GM18858 (cell line): ENCODE measurements at regions not wholly inside any gene's neighbourhood (a gene's known extent, or its start where the extent isn't known, plus 50 kb on each side); places are given as distances from the start of the nearest gene placed in this dataset.

Experiments
- ATAC-seq: cut with Tn5 transposase; IDR thresholded peaks from one replicate; pipeline ENCODE4 v1.9.1; 2021; ENCODE audit not compliant: unreplicated experiment

DNA sequence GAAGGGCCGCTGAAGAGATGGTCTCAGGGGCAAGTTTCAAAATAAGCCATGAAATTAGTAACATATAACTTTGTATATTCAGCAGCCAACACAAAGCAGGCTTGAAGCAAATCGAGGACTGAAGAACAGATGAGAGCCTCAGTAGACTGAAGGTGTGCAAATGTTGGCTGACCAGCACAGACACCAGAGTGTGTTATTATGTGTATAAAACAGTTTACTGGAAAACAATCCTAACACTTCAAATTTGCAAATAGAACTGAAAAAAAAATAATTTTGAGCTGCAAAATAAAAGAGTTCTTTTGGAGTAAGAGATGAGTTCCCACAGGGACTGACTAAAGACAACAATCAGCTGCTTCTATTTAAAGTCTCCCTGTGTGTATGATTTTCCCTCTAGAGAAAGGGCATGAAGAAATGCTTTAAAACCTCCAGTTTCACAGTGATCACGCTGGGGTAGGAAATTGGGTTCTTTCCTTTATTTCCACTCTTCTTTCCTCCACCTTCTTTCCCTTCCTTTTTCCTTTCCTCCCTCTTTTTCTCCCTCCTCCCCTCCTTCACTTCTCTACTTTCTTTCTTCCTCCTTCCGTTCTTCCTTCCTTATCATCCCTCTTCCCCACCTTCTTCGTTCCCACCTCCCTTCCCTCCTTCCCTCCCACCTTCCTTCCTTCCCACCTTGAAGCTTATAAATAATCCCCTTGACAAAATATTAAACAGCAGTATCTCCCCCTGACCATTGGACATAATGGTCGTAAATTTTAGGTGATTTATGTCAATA, 383.9 kb upstream of the DCN start:
- no peak for ATAC-seq

GRCh38 chr12:91565846-91566245, 383.2 kb upstream of the DCN start:
- ATAC-seq: no peak

- no peak for ATAC-seq
Measured at GRCh38 chr12:91565246-91565645, 382.6 kb upstream of the DCN start.

- no peak for ATAC-seq
Measured at GRCh38 chr12:91563011-91563765, 380.6 kb upstream of the DCN start.

DNA sequence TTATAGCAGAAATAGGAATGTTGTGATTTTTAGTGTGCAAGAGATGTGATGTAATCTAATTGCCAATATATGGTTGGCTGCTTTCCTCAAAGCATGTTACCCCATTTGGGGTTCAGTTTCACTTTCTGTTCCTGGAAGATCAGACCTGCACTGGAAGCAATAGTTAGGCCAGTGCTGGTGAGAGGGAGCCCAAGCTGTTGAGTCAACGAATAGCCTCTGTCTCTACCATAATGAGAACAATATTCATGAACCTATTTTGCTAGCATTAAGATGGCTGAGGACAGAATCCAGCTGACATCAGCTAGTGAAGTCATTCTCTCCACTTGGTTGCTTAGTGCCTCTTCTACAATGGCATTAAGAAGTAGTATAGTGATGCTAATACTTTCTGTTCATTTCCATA, 379.9 kb upstream of the DCN start:
- ATAC-seq: no peak

- no peak for ATAC-seq
Measured at GRCh38 chr12:91561958-91562325, 379.3 kb upstream of the DCN start.

DNA sequence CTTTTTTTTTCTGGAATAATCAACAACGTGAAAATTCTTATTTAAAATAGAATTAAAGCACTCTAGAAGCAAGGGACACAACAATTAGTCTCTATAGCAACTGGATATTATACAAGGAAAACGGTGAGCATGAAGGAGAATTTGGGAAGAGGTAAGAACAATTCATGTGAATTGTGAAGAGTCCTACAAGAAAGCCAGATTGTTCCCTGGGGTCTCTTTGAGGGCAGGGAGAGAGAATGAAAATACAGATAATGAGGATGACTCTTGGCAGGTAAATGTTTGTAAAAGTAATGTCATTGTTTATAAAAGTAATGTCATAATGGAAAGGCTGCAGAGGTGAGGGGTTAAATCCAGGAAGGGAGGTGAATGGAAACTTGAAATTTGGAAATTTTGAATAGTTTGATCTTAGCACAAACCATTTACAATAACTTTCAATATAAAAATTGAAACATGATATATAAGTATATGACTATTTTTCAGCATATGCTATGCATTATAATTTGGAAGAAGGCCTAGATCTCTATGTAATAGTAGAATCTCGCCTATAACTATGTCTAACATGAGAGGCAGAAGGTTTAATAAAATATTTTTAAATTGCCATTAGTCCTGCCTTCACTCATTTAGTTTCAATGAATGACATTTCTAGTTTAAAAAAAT, 378.8 kb upstream of the DCN start:
- no peak for ATAC-seq

GRCh38 chr12:91556909-91557308, 374.3 kb upstream of the DCN start:
- no peak for ATAC-seq

GRCh38 chr12:91555436-91556415, 373.1 kb upstream of the DCN start:
- ATAC-seq: no peak

GRCh38 chr12:91551927-91552326, 369.3 kb upstream of the DCN start:
- no peak for ATAC-seq

DNA sequence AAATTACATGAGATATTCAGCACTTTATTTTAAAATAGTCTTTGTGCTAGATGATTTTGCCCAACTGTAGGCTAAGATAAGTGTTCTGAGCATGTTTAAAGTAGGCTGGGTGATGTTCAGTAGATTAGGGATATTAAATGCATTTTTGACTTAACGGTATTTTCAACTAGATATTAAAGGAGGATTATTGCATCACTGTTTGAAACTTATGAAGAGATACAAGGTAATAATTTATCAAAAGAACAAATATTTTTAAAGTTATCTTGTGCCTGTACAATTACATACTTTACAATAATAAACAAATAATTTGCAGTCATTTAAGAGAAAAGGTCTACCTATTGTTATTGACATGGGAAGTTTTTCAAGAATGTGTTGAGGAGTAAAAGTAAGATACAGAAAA, 368.6 kb upstream of the DCN start:
- ATAC-seq: no peak

DNA sequence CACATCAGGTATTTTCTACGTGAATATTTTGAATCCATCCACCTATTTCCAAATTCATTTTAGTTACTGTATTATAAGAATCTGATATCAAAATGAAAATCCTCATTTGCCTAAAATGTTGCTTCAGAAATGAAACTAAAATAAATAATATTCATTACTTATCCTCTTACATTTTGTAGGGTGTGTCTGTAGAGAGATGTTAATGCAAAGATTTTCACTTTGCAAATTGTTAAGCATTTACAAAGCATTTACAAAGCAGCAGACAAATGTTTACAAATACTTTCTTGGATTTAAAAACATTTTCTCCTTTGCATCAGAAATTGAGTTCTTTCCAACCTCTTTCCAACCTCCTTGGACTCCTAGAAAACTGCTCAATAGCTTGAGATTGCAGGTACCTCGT, 360.0 kb upstream of the DCN start:
- ATAC-seq: no peak

DNA sequence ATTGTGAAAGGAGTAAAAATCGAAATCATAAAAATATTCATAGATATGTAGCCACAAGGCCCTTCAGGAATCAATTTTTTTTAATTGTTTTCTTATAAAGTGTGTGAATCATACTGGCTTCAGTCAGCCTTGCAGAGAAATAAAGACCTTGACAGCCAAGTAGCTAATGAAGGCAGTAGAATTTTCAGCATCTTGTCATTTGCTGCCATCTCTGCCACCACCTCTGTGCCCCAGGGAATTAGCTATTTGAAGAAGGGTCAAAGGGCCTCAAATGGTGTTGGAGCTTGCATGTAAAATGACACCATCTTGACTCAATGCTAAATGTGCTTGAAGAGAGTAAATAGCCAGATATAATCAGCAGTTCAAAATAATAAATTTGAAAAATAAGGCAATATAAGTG, 359.4 kb upstream of the DCN start:
- no peak for ATAC-seq

GRCh38 chr12:91538418-91538817, 355.8 kb upstream of the DCN start:
- ATAC-seq: no peak

- no peak for ATAC-seq
Measured at GRCh38 chr12:91533366-91533765, 350.7 kb upstream of the DCN start.

DNA sequence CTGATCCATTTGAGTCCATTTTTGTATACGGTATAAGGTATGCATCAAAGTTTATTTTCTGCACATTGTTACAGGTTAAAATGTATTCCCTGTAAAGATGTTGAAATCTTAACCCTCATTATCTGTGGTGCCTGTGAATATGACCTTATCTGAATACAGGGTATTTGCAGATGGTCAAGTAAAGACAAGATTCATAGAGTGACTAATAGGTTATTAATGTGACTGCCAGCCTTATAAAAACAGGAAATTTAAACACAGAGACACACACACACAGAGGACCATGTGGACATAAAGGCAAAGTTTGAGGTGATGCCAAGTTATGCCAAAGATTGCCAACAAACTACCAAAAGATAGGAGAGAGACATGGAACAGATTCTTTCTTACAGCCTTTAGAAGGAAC, 347.2 kb upstream of the DCN start:
- no peak for ATAC-seq

DNA sequence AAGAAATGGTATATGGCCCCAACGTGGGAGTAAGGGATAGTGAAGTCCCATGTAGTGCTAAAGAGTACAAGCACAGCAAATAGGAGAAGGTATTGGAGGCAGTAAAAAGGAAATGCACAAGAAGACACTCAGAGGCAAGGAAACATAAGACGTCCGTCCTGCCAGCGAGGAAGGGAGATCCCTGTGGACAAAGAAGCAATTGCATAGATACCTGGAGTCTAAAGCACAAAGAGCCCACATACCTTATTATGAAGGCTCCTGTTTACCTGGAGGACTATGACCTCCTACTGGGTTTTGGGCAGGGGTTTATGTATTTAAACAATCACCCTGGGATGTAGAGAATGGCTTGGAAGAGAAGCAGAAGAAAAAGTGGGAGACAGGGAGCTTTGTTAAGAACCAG, 341.2 kb upstream of the DCN start:
- ATAC-seq: no peak

DNA sequence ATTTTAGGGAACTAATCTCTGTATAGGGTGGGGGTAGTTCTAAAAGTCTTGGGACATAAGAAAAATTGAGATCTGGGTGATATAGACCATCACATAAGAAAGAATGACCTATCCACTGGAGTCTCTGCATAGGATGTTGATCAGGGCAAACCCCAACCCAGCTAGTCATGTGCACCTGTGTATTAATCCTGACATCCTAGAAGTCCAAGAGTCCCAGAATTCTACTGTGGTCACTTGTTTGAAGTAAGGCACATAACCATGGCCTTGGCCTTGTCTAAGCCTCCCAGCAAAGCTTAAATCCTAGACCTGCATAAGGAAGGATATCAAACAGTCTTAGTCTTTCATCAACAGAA, 334.1 kb upstream of the DCN start:
- ATAC-seq: no peak

DNA sequence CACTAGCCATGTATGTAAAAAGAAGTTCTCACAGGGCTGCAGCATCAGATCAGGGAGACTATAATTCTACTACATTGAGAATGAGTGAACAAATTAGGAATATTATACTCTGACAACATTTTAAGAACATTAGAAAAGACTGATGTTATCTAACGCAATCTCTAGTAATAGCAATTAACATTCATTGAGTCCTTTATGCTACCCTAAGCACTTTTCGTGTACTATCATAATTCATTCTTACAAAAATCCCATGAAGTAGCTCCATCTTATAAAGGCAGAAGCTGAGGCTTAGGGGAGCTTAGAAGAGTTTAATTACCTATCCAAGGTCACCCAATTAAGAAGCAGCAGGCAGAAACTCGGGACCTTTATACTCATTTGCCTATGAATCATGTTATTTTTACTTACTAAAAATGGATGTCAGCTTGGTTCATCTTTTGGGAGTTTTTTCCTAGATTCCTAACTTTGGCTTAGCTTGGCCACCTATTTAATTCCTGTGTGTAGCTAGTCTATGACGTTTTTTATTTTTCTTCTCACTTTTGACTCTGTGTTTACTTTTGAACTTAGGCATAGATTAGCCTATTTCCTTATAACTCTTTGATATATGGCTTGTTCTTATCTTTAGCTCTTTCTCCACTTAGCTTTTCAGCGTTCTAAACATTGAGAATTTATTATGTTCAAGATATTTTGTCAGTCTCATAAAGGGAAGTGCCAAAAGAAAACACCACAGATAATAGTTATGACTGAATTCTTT, 333.5 kb upstream of the DCN start:
- ATAC-seq: no peak

DNA sequence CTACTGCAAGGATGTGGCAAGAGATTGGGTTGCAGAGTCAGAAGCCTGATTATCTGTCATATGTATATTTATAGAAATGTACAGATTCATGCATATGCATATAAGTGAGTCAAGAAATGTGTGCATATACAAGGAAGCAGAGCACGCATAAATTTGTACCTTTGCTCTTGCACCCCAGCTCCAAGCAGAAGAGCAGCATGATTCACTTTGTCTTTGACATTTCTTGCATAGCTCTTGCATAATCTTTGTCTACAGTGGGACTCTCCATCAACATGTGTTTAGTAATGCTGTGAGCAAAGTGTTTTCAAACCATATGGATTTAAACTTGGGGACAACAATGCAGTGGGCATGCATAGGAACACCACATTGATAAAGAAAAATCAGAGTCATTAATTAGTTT, 330.7 kb upstream of the DCN start:
- ATAC-seq: no peak
